Loucy (cell line): ENCODE measurements at regions not wholly inside any gene's neighbourhood (a gene's known extent, or its start where the extent isn't known, plus 50 kb on each side); places are given as distances from the start of the nearest gene placed in this dataset.

Experiments used
- H2AFZ ChIP-seq: fragments of 200-600 bp; sonication (generic); 2 replicates; pipeline ENCODE4 v1.6.0; 2016; ENCODE audit warnings: antibody characterized with exemption, mild to moderate bottlenecking, low read length, moderate library complexity
- H3F3A ChIP-seq: fragments of 200-600 bp; 2 replicates; pipeline ENCODE4 v1.6.0; 2016; ENCODE audit warnings: antibody characterized with exemption, low read depth, mild to moderate bottlenecking
- H3K27me3 ChIP-seq: fragments of 200-600 bp; sonication (generic); 2 replicates; pipeline ENCODE4 v1.6.1; 2014; ENCODE audit warnings: low read length, mild to moderate bottlenecking; ENCODE audit not compliant: insufficient read depth, poor library complexity, severe bottlenecking
- H3K36me3 ChIP-seq: fragments of 200-600 bp; sonication (generic); 2 replicates; pipeline ENCODE4 v1.6.1; 2016; ENCODE audit warnings: low read length; ENCODE audit not compliant: insufficient read depth
- H3K4me1 ChIP-seq: fragments of 200-600 bp; sonication (generic); 2 replicates; pipeline ENCODE4 v1.5.1; 2014; ENCODE audit warnings: low read length, mild to moderate bottlenecking; ENCODE audit not compliant: insufficient read depth, poor library complexity, severe bottlenecking
- H3K4me2 ChIP-seq: fragments of 200-600 bp; sonication (generic); 2 replicates; pipeline ENCODE4 v1.6.0; 2014; ENCODE audit warnings: antibody characterized with exemption, low read length, low read depth, mild to moderate bottlenecking; ENCODE audit not compliant: poor library complexity, severe bottlenecking
- H3K4me3 ChIP-seq: fragments of 200-600 bp; sonication (generic); 2 replicates; pipeline ENCODE4 v1.5.1; 2014; ENCODE audit warnings: low read length, mild to moderate bottlenecking, mixed read lengths; ENCODE audit not compliant: poor library complexity, severe bottlenecking
- H3K79me2 ChIP-seq: fragments of 200-600 bp; sonication (generic); 2 replicates; pipeline ENCODE4 v1.6.1; 2014; ENCODE audit warnings: low read length; ENCODE audit not compliant: insufficient read depth
- H3K9ac ChIP-seq: fragments of 200-600 bp; sonication (generic); 2 replicates; pipeline ENCODE4 v1.6.0; 2014; ENCODE audit warnings: mild to moderate bottlenecking, low read depth, low read length, moderate library complexity; ENCODE audit not compliant: poor library complexity, severe bottlenecking
- H3K9me2 ChIP-seq: fragments of 200-600 bp; sonication (generic); replicated peaks from 2 replicates; pipeline ENCODE4 v1.6.1; 2016; ENCODE audit warnings: low read depth, low read length, mixed read lengths
- H3K9me3 ChIP-seq: fragments of 200-600 bp; sonication (generic); 2 replicates; pipeline ENCODE4 v1.6.1; 2014; ENCODE audit warnings: mild to moderate bottlenecking, antibody characterized with exemption, low read length, low read depth; ENCODE audit not compliant: insufficient read depth
- H4K20me1 ChIP-seq: fragments of 200-600 bp; sonication (generic); 2 replicates; pipeline ENCODE4 v1.6.0; 2014; ENCODE audit warnings: antibody characterized with exemption, low read length, mild to moderate bottlenecking; ENCODE audit not compliant: insufficient read depth, poor library complexity, severe bottlenecking
- EZH2phosphoT487 ChIP-seq: fragments of 200-600 bp; IDR thresholded peaks from 2 replicates; pipeline ENCODE4 v1.6.1; 2018; ENCODE audit warnings: antibody characterized with exemption, mild to moderate bottlenecking, moderate library complexity, borderline replicate concordance
- TF ChIP-seq, protein P1 (sequence below): fragments of 200-600 bp; sonication (generic); conservative IDR thresholded peaks from 2 replicates; pipeline ENCODE4 v1.5.1; 2014; ENCODE audit warnings: mild to moderate bottlenecking, antibody characterized with exemption, low read length

DNA sequence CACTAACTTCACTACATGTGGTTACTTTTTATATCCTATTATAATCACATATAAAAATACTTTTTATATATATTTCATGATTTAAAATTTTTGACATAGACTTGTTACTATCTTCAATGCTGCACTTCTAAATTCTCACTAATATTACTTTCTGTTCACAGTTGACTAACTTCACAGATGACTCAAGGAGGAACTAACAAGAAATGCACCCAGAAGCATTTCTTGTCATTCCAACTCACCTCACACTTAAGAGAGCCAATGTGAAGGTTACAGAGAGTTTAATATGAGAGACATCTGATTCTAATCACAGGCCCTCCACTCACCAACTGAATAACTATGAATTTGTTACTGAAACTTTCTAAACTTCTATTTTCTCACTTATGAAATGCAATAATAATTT, 399.8 kb upstream of the SLC8A1 start:
- H3K36me3 ChIP-seq, result no peaks in the 10 kb centered on the region
- no peak overlapping the region for H3K9ac ChIP-seq
- H3K79me2 ChIP-seq, result no peaks in the 10 kb centered on the region
- H3K4me3 ChIP-seq, result no peak overlapping the region
- H3K4me1 ChIP-seq, result no peaks in the 10 kb centered on the region
- H3K27me3 ChIP-seq, result no peaks in the 10 kb centered on the region
- TF ChIP-seq, protein P1, sequence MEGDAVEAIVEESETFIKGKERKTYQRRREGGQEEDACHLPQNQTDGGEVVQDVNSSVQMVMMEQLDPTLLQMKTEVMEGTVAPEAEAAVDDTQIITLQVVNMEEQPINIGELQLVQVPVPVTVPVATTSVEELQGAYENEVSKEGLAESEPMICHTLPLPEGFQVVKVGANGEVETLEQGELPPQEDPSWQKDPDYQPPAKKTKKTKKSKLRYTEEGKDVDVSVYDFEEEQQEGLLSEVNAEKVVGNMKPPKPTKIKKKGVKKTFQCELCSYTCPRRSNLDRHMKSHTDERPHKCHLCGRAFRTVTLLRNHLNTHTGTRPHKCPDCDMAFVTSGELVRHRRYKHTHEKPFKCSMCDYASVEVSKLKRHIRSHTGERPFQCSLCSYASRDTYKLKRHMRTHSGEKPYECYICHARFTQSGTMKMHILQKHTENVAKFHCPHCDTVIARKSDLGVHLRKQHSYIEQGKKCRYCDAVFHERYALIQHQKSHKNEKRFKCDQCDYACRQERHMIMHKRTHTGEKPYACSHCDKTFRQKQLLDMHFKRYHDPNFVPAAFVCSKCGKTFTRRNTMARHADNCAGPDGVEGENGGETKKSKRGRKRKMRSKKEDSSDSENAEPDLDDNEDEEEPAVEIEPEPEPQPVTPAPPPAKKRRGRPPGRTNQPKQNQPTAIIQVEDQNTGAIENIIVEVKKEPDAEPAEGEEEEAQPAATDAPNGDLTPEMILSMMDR, result no peak
- TF ChIP-seq EZH2phosphoT487, result no peak
- no peaks in the 10 kb centered on the region for H3K9me2 ChIP-seq
- H3F3A ChIP-seq, result no peaks in the 10 kb centered on the region
- no peaks in the 10 kb centered on the region for H4K20me1 ChIP-seq
- H3K4me2 ChIP-seq, result no peak overlapping the region
- H2AFZ ChIP-seq, result no peak overlapping the region
- no peaks in the 10 kb centered on the region for H3K9me3 ChIP-seq

DNA sequence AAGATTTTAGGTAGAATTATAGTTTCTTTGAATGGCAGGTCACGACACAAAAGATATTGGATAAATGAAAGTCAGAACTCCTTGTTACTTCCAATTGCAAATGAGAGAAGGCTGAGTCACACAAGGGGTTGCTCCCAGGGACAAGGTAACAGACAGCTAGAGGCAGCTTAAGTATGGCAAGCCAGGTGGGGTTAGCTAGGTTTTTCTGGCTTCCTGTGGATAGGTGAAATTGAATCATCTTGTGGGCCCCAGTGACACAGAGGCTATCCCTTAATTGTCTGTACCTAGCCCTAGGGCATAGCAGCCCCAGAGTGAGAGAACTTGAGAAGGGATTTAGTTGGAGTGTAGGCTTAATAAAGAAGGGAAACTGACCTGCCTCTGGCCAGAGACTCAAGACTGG, 407.7 kb upstream of the SLC8A1 start:
- Histone ChIP-seq H3K36me3 (no peaks in the 10 kb centered on the region), H4K20me1 (no peaks in the 10 kb centered on the region), H3K79me2 (no peaks in the 10 kb centered on the region), H3K9me3 (no peaks in the 10 kb centered on the region), H2AFZ (no peak overlapping the region), H3K4me2 (no peak overlapping the region), H3K4me3 (no peak overlapping the region), H3K9ac (no peak overlapping the region), H3K4me1 (no peaks in the 10 kb centered on the region), H3K27me3 (no peaks in the 10 kb centered on the region), H3F3A (no peaks in the 10 kb centered on the region), H3K9me2 (no peaks in the 10 kb centered on the region)
- no peak for TF ChIP-seq EZH2phosphoT487

DNA sequence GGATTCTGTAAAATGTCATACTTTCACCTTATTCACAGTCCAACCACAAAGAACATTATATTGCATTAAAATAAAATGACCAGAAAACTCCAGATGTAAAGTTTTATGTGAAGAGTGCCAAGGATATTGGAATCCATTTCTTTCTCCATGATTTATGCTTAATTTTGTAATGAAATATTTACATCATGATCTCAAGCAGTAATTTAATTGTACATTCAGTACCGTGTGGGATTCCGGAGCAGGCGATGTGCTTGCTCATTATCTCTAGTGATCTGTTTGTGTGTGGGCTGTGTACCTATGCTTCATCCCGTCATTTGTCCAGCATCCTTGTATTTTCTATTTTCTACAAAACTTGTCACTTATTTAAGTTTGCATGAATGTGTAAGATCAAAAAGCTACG, 415.9 kb upstream of the SLC8A1 start:
- TF ChIP-seq EZH2phosphoT487, result no peak
- TF ChIP-seq, protein P1, result no peak
- H3K79me2 ChIP-seq, result no peaks in the 10 kb centered on the region
- H2AFZ ChIP-seq, result no peak overlapping the region; the same call in 1 of the 2 replicates
- H3F3A ChIP-seq, result no peaks in the 10 kb centered on the region
- no peak overlapping the region for H3K4me3 ChIP-seq
- no peaks in the 10 kb centered on the region for H3K36me3 ChIP-seq
- no peak overlapping the region for H3K9ac ChIP-seq
- no peak overlapping the region for H3K4me2 ChIP-seq
- no peaks in the 10 kb centered on the region for H3K9me2 ChIP-seq
- H3K4me1 ChIP-seq, result no peaks in the 10 kb centered on the region
- no peaks in the 10 kb centered on the region for H4K20me1 ChIP-seq
- no peaks in the 10 kb centered on the region for H3K9me3 ChIP-seq
- H3K27me3 ChIP-seq, result no peaks in the 10 kb centered on the region

DNA sequence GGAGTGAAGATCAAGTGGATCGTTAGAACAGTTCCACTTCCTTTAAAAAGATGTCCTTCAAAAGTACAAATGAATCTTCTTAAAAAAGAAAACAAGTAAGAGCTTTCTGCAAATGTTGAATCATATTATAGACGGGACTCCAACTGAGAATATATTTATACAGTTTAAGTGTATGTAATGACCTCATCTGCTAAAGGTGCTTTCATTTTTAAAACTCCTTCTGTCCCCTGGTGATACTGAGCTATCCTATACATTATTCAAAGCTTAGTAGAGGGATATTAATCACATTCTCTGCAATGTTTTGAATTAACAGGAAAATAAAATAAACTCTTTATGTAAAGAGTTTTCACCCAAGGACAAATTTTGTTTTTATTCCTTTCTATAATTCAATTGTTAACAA, 420.7 kb upstream of the SLC8A1 start:
- H2AFZ ChIP-seq, result peak overlapping the region; percentile 86; the same call in 1 of the 2 replicates

More for the DNA sequence above, 420.7 kb upstream of the SLC8A1 start:
- H3K9me3 ChIP-seq, result no peaks in the 10 kb centered on the region
- H3K4me2 ChIP-seq, result peak overlapping the region; percentile 35
- H3K4me1 ChIP-seq, result no peaks in the 10 kb centered on the region
- H3K9me2 ChIP-seq, result no peaks in the 10 kb centered on the region
- H3K4me3 ChIP-seq, result no peak overlapping the region
- H4K20me1 ChIP-seq, result no peaks in the 10 kb centered on the region
- H3K36me3 ChIP-seq, result no peaks in the 10 kb centered on the region
- H3K9ac ChIP-seq, result no peak overlapping the region
- no peaks in the 10 kb centered on the region for H3F3A ChIP-seq
- H3K27me3 ChIP-seq, result no peaks in the 10 kb centered on the region
- no peaks in the 10 kb centered on the region for H3K79me2 ChIP-seq
- TF ChIP-seq, protein P1, result no peak
- TF ChIP-seq EZH2phosphoT487, result no peak
